Activated naive CD8-positive, alpha-beta T cell treated with anti-CD3 and anti-CD28 coated beads for 36 hours (primary cell): ENCODE measurements at regions not wholly inside any gene's neighbourhood (a gene's known extent, or its start where the extent isn't known, plus 50 kb on each side); places are given as distances from the start of the nearest gene placed in this dataset.

Experiments used
- DNase-seq: peaks from one replicate; pipeline ENCODE4 v3.0.0; 2021
- H3K27ac Mint-ChIP-seq: one replicate; pipeline ENCODE4 v1.8.0; 2022; ENCODE audit warnings: mild to moderate bottlenecking, moderate library complexity, mixed read lengths
- H3K27me3 Mint-ChIP-seq: one replicate; pipeline ENCODE4 v1.8.0; 2022; ENCODE audit warnings: mild to moderate bottlenecking, mixed read lengths
- H3K36me3 Mint-ChIP-seq: one replicate; pipeline ENCODE4 v1.8.0; 2021; ENCODE audit warnings: mild to moderate bottlenecking, mixed read lengths
- H3K4me1 Mint-ChIP-seq: one replicate; pipeline ENCODE4 v1.8.0; 2021; ENCODE audit warnings: mixed read lengths
- H3K4me3 Mint-ChIP-seq: one replicate; pipeline ENCODE4 v1.8.0; 2022; ENCODE audit warnings: mild to moderate bottlenecking, moderate library complexity, mixed read lengths
- H3K9me3 Mint-ChIP-seq: one replicate; pipeline ENCODE4 v1.8.0; 2022; ENCODE audit warnings: mixed read lengths

DNA sequence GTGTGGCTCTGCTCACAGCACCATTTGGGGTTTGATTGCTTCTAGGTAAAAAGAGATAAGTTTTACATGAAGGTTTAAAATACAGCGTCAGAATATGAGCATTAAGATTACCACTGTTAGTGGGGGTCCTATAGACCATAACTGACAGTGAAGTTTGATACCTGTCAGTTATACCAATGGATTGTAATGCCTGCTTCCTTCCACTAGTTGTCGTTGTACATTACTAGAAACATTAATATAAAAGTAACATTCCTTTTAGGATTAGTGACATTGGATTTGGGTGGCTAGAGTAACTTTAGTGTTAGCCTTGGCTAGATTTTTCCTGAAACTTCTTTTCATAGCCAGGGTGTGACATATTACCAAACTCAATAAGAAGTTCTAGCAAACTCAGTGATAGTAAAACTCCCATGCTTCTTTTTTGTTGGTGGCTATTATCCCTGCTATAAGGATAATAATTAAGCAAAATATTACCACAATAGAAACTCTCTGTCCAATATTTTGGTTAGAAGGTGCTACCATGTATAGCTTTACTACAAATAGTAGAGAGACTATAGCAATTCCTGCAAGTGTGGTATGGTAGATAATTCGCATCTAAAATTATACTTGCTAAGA is 57.1 kb downstream of the FAM181B start:
- H3K4me3 Mint-ChIP-seq: no peak overlapping the region
- no peak for DNase-seq
- H3K27me3 Mint-ChIP-seq: peaks cover 8% of the 10 kb centered on the region
- no peaks in the 10 kb centered on the region for H3K4me1 Mint-ChIP-seq
- H3K27ac Mint-ChIP-seq: no peak overlapping the region
- H3K9me3 Mint-ChIP-seq: peaks cover 2% of the 10 kb centered on the region
- H3K36me3 Mint-ChIP-seq: no peaks in the 10 kb centered on the region

DNA sequence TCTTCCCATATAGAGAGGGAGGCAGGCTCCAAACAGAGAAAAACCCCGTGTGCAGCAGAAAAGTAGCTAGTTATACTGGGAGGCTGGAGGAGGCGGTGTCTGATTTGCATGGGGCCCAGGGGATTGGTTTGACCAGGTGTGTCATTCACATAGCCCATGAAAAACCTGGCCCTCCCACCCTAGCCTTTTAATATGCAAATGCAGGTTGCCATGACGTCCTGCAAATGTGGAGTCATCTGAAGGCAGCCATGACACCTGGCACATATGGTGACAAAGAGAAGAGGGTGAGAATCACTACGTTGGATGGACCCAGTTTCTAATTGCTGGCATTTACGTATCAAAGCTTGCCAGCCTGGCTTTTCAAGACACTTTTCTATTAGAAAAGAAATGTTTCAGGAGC is 57.8 kb downstream of the FAM181B start:
- no peaks in the 10 kb centered on the region for H3K9me3 Mint-ChIP-seq
- no peak overlapping the region for H3K4me3 Mint-ChIP-seq

DNA sequence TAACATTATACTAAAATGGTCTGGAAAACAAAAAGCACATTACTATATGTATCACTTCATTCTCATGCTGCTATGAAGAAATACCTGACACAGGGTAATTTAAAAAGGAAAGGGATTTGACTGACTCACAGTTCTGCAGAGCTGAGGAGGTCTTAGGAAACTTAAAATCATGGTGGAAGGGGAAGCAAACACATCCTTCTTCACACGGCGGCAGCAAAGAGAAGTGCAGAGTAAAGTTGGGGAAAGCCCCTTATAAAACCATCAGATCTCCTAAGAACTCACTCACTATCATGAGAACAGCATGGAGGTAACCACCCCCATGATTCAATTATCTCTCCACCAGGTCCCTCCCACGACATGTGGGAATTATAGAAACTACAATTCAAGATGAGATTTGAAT is 60.0 kb downstream of the FAM181B start:
- Mint-ChIP-seq H3K4me1 (no peaks in the 10 kb centered on the region), H3K27me3 (peaks cover 22% of the 10 kb centered on the region), H3K4me3 (no peak overlapping the region), H3K36me3 (no peaks in the 10 kb centered on the region), H3K27ac (no peak overlapping the region), H3K9me3 (no peaks in the 10 kb centered on the region)
- DNase-seq: no peak

More for the DNA sequence above, 57.8 kb downstream of the FAM181B start:
- no peak for DNase-seq
- Mint-ChIP-seq H3K27me3 (peaks cover 8% of the 10 kb centered on the region), H3K27ac (no peak overlapping the region), H3K4me1 (no peaks in the 10 kb centered on the region), H3K36me3 (no peaks in the 10 kb centered on the region)

DNA sequence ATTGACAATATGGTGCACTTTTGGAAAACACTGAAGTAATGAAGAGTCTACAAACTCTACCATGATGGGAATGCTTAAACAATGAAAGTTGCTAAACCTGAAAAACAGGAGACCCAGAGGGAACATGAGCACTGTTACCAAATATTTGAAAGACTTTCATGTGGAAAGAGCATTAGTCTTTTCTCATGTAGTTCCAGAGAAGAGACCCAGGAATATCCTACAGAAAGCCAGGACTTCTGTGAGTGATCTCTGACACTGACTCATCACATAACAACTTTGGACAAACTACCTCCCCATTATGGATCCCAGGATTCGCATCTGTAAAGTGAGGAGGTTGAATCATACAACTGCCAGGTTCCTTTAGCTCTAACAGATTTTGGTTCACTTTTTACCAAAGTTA is 62.2 kb downstream of the FAM181B start:
- H3K27me3 Mint-ChIP-seq: peaks cover 38% of the 10 kb centered on the region
- no peak overlapping the region for H3K27ac Mint-ChIP-seq
- no peaks in the 10 kb centered on the region for H3K4me1 Mint-ChIP-seq
- no peak overlapping the region for H3K4me3 Mint-ChIP-seq
- no peak for DNase-seq
- no peaks in the 10 kb centered on the region for H3K36me3 Mint-ChIP-seq
- H3K9me3 Mint-ChIP-seq: no peaks in the 10 kb centered on the region

DNA sequence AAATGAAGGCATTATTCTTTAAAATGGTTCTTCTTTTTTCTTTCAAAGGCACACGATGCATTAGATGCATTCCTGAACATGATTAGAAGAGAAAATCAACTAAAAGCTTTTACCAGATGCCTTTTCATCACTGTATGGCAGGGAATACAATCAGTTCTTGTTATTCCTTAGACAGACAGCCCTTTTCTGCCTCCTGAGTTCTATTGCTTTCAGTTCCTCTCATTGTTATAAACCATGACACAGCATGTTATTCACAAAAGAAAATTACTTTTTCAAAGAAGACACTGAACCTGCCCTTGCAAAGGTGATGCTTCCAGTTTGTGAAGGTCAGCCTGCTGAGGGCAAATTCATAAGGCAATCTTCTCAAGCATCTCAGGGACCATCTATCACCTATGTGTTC is 70.1 kb downstream of the FAM181B start:
- peaks cover 20% of the 10 kb centered on the region for H3K27me3 Mint-ChIP-seq
- no peak overlapping the region for H3K4me3 Mint-ChIP-seq
- peaks cover 1% of the 10 kb centered on the region for H3K9me3 Mint-ChIP-seq
- DNase-seq: no peak
- no peak overlapping the region for H3K27ac Mint-ChIP-seq
- H3K36me3 Mint-ChIP-seq: no peaks in the 10 kb centered on the region
- H3K4me1 Mint-ChIP-seq: no peaks in the 10 kb centered on the region

DNA sequence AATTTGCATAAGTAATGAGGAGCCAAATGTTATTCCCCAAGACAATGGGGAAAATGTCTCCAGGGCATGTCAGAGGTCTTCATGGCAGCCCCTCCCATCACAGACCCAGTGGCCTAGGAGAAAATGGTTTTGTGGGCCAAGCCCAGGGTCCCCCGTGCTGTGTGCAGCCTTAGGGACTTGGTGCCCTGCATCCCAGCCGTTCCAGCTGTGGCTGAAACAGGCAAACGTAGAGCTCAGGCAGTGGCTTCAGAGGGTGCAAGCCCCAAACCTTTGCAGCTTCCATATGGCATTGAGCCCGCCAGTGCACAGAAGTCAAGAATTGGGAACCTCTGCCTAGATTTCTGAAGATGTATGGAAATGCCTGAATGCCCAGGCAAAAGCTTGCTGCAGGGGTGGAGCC is 79.9 kb downstream of the FAM181B start:
- H3K4me1 Mint-ChIP-seq: no peaks in the 10 kb centered on the region

DNA sequence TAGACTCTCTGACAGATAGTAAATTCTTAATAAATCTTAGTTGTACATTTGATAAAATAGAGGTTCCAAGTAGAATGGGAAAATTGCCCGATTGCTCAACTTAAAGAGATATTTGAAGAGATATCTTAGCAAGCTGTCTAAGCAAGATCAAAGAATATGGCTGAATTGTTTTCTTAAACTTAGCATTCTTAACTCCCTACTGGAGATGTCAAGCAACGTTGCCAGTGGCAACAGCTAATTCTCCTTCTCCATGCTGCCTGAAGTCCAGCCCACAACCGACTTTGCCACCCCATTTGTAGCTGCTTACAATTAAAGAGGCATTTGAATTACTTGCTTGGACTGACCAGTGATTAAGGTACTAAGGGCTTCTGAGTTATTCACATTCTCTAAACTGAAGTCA is 94.4 kb downstream of the FAM181B start:
- H3K4me1 Mint-ChIP-seq: no peaks in the 10 kb centered on the region
- DNase-seq: no peak
- peaks cover 9% of the 10 kb centered on the region for H3K27me3 Mint-ChIP-seq
- H3K36me3 Mint-ChIP-seq: no peaks in the 10 kb centered on the region
- H3K27ac Mint-ChIP-seq: no peak overlapping the region
- H3K4me3 Mint-ChIP-seq: no peak overlapping the region
- no peaks in the 10 kb centered on the region for H3K9me3 Mint-ChIP-seq

More for the DNA sequence above, 79.9 kb downstream of the FAM181B start:
- no peak for DNase-seq
- Mint-ChIP-seq H3K27ac (no peak overlapping the region), H3K9me3 (no peaks in the 10 kb centered on the region), H3K4me3 (no peak overlapping the region), H3K27me3 (peaks cover 12% of the 10 kb centered on the region), H3K36me3 (no peaks in the 10 kb centered on the region)

DNA sequence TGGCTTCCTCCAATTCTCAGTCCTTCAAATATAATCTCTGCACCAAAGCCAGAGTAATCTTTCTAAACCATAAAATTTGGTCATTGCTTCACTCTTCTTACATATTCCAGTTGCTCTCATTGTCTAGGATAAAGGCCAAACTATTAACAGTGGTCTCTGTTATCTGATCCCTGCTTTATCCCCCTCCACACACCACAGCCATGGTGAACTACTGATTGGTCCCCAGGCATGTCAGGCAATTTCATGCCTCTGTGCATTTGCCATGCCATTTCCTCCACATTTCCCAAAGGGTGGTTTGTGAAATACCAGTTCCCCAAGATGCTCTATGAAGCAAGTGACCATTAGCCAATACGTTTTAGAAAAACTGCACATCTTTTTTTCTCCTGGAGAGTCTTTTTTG is 97.0 kb downstream of the FAM181B start:
- H3K4me1 Mint-ChIP-seq: peaks cover 2% of the 10 kb centered on the region
- H3K36me3 Mint-ChIP-seq: no peaks in the 10 kb centered on the region

DNA sequence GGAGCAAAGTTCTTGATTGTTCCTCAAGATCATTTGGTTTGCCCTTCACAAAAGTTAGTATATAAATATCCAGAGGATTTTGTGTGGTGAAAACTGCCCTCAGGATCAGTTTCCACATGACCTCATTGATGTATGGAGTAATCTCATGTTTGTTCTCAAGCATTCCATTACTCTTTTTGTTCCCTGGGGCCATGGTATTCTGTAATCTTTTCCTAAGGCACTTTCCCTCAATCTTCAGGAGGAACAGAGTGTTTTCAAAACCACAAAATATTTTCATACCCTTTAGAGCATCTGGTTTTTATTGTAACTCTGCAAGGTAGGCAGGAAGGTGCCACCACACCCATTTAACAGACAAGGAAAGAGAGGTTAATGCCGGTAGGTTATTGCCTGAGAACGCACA is 99.6 kb downstream of the FAM181B start:
- H3K4me1 Mint-ChIP-seq: peaks cover 2% of the 10 kb centered on the region
- no peak overlapping the region for H3K4me3 Mint-ChIP-seq
- H3K36me3 Mint-ChIP-seq: no peaks in the 10 kb centered on the region
- no peaks in the 10 kb centered on the region for H3K9me3 Mint-ChIP-seq
- H3K27me3 Mint-ChIP-seq: peaks cover 6% of the 10 kb centered on the region
- no peak overlapping the region for H3K27ac Mint-ChIP-seq
- DNase-seq: no peak

More for the DNA sequence above, 97.0 kb downstream of the FAM181B start:
- DNase-seq: no peak
- H3K4me3 Mint-ChIP-seq: no peak overlapping the region
- peaks cover 6% of the 10 kb centered on the region for H3K27me3 Mint-ChIP-seq
- no peaks in the 10 kb centered on the region for H3K9me3 Mint-ChIP-seq
- no peak overlapping the region for H3K27ac Mint-ChIP-seq

DNA sequence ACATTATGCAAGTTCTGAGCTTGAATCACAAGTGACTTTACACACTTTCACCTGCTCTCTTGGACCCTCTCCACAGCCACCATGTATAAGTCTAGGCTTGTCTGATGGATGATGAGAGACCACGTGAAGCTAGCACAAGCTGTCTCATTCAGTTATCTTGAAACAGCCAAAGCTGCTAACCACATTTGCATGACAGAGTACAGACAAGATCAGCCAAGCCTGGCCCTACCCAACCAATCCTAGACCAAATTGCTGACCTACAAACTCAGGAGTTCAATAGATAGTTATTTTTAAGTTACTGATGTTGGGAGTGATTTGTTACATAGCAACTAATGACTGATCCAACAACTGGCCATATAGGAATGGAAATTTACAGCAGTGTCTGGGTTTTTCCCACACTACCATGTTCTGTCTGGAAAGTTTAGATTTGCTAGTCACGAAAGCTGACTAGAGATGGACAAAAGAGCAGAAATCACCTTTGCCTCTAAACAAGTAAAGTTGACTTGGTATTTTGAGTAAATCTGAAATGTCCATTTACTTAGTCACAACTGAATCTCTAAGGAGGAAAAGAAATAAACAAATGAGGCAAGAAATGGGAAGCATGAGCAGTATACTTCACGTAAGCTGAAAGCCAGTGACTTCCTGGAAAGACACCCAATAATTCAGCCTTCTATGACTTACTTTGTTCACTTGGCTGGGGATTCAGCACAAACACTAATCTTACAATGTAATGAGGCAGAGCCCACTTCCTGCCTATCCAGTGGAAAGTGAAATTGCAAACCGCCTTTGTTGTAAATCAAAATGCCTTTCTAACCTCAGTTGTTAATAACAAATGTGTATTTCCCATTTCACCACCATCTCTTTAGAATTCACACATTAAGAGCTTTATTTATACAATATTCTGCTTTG is 101.7 kb downstream of the FAM181B start:
- Mint-ChIP-seq H3K4me1 (peaks cover 2% of the 10 kb centered on the region), H3K36me3 (no peaks in the 10 kb centered on the region), H3K27me3 (peaks cover 6% of the 10 kb centered on the region), H3K9me3 (no peaks in the 10 kb centered on the region), H3K4me3 (no peak overlapping the region), H3K27ac (peak overlapping the region; percentile 82)
- DNase-seq: peak; percentile 4

DNA sequence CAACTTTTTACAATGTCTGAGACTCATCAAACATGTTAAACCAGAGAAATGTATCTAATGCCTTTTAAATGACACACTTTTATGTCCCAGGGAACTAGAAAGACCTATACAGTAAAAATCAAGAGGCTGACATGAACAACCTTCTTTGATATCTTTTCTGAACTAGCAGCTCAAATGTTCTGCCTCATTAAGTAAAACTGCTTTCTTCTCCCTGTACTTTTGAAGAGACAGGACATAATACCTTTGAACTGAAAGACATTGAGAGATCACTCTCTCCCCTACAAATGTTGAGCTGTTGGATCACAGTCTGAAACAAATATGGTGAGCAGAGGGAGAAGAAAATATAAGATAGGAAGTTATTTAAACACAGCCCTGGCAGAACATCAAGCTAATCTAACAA is 123.0 kb downstream of the FAM181B start:
- DNase-seq: no peak
- Mint-ChIP-seq H3K27ac (no peak overlapping the region), H3K9me3 (no peaks in the 10 kb centered on the region), H3K36me3 (no peaks in the 10 kb centered on the region), H3K27me3 (peaks cover 4% of the 10 kb centered on the region), H3K4me1 (no peaks in the 10 kb centered on the region), H3K4me3 (no peak overlapping the region)

DNA sequence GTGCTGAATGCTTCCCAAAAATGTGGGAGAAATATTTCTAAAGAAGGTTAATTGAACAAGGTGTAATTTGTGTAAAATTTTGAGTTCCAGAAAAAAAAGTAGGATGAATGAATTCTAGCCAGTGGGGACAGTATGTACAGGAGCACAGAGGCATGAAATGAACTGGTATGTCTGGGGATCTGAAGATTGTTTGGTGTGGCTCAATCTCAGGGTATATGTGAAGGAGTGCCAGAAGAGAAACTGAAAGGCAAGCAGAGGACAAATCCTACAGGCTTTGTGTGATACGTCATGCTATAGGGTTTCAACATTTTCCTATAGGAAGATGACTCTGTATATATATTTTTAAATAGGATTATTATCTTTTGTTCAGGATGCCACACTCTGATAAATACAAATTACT is 126.9 kb downstream of the FAM181B start:
- Mint-ChIP-seq H3K9me3 (no peaks in the 10 kb centered on the region), H3K27me3 (peaks cover 4% of the 10 kb centered on the region), H3K4me1 (no peaks in the 10 kb centered on the region), H3K36me3 (no peaks in the 10 kb centered on the region), H3K4me3 (no peak overlapping the region), H3K27ac (no peak overlapping the region)
- DNase-seq: no peak

DNA sequence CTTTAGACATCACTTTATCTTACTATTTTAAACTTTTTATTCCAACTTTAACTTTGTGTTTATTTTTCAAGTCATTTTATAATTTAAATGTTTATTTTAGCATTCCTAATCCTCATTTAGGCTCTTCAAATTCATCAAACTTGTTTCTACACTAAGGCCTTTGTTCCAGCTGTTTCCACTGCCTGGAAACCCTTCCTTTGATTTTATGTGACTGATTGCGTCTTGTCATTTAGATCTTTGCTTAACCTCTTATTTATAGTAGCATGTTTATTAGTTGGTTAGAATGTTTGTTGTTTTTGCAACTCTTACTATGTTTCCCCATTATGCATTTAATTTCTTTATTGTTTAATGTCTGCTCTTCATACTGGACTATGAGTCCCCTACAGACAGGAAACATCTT is 132.0 kb downstream of the FAM181B start:
- Mint-ChIP-seq H3K27ac (no peak overlapping the region), H3K9me3 (no peaks in the 10 kb centered on the region), H3K27me3 (no peaks in the 10 kb centered on the region), H3K4me3 (no peak overlapping the region), H3K4me1 (no peaks in the 10 kb centered on the region), H3K36me3 (no peaks in the 10 kb centered on the region)
- no peak for DNase-seq

DNA sequence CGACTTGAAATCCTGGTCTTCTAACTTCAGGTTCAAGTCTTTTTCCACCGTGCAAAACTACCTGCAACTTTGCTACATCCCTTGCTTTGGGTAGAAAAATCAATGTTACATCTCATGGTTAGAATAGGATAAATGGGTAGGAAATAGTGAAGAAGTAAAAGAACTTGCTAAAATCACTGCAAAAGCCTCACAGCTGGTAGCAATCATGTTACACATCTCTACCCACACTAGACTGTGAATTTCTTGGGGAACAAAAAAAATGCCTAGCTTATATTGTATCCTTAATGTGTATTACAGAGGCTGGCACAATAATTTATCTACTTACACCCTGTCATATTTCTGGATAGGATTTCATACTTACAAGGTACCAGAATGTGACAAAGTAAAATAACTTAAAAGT is 133.8 kb downstream of the FAM181B start:
- Mint-ChIP-seq H3K9me3 (no peaks in the 10 kb centered on the region), H3K4me3 (no peak overlapping the region), H3K4me1 (no peaks in the 10 kb centered on the region), H3K27ac (no peak overlapping the region), H3K27me3 (no peaks in the 10 kb centered on the region), H3K36me3 (no peaks in the 10 kb centered on the region)
- DNase-seq: no peak

DNA sequence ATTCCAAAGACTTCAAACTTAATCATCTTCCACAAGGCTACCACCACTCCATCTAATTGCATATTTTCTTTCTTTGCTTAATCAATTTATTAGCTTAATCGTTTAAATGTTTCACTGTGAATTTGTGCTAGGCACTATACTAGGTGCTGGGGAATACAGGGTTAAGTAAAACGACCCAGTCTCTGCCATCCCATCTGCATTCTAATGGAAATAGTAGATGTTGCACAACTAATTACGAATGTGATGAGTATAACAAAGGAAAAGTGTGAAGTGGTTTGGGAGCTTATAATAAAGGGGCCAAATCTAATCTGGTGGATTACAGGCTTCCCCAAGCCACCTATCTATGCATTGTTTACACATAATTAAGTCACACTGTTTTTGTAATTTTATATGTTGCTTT is 147.1 kb downstream of the FAM181B start:
- H3K27ac Mint-ChIP-seq: no peak overlapping the region
- H3K27me3 Mint-ChIP-seq: no peaks in the 10 kb centered on the region
- DNase-seq: no peak
- H3K4me3 Mint-ChIP-seq: no peak overlapping the region
- H3K4me1 Mint-ChIP-seq: no peaks in the 10 kb centered on the region
- no peaks in the 10 kb centered on the region for H3K36me3 Mint-ChIP-seq
- H3K9me3 Mint-ChIP-seq: peaks cover 6% of the 10 kb centered on the region

DNA sequence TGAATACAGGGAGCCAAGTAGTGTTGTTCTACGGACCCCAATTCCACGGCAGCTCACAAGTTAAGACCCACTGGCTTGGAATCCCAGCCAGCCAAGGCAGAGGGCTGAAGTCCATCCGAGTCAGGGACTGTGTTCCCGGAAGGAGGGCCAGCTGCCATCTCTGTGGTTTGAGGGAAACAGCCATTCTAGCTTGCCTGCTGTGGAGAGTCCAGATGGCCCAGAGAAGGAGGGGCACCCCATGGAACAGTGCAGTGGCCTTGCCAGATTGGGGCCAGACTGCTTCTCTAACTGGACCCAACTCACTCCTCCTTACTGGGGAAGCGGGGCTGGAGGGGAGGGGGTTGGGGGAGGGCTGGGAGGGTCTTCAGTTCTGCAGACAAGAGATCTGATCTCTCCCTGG is 156.4 kb downstream of the FAM181B start:
- H3K27me3 Mint-ChIP-seq: peaks cover 8% of the 10 kb centered on the region
- no peaks in the 10 kb centered on the region for H3K4me1 Mint-ChIP-seq
- no peak overlapping the region for H3K27ac Mint-ChIP-seq
- no peaks in the 10 kb centered on the region for H3K9me3 Mint-ChIP-seq
- no peak for DNase-seq
- no peak overlapping the region for H3K4me3 Mint-ChIP-seq
- H3K36me3 Mint-ChIP-seq: no peaks in the 10 kb centered on the region
